ENCODE measurements at regions not wholly inside any gene's neighbourhood (a gene's known extent, or its start where the extent isn't known, plus 50 kb on each side); places are given as distances from the start of the nearest gene placed in this dataset.

DNA sequence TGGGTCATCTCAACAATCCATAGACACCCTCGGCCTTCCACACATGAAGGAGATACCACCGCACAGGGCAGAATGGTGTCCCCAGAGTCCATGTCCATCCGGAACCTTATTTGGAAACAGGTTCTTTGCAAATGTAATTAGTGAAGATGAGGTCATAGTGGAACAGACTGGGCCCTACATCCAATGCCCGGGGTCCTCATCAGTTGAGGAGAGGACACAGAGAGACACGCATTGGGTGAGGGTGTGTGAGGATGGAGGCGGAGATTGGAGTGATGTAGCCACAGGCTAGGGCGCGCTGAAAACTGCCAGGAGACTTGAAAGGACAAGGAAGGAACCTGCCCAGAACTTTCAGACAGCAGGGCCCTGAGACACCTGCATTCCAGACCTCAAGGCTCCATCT lies 169.4 kb downstream of the ENGASE start:
- H3K79me1 ChIP-seq (ENCODE audit: insufficient read depth, low read depth, low read length, poor library complexity, severe bottlenecking) = no peaks in the 10 kb centered on the region
- no peak overlapping the region for H2AK5ac ChIP-seq (ENCODE audit: insufficient read length, low read length)
- H4K8ac ChIP-seq (replicated peaks; ENCODE audit: insufficient read length, low read depth, low read length) = no peak overlapping the region
- H4K5ac ChIP-seq (ENCODE audit: insufficient read length, low read depth, low read length) = no peak overlapping the region
- H3K14ac ChIP-seq (ENCODE audit: insufficient read depth, low read length) = no peak overlapping the region
- H3K9me3 Mint-ChIP-seq = peaks cover 0 to 4% of the 10 kb centered on the region in 2 experiments; a peak in 2 of 5 replicates
- H3K4me2 ChIP-seq (ENCODE audit: insufficient read depth, insufficient read length, low read length) = no peak overlapping the region
- H3K4me3 Mint-ChIP-seq = no peak overlapping the region
- no peak for TF ChIP-seq CTCF (conservative IDR thresholded peaks at IDR 0.05)
- H2BK12ac ChIP-seq (ENCODE audit: insufficient read length, low read depth, low read length) = no peak overlapping the region
- H3K4me1 Mint-ChIP-seq = peaks cover 0 to 2% of the 10 kb centered on the region in 2 experiments; a peak in 2 of 4 replicates
- H2BK15ac ChIP-seq (ENCODE audit: low read depth, low read length) = no peak overlapping the region
- no peak overlapping the region for H3T11ph ChIP-seq (ENCODE audit: low read length)
- no peak overlapping the region for H3K18ac ChIP-seq (ENCODE audit: insufficient read length, low read depth, low read length)
- no peak overlapping the region for H3K4ac ChIP-seq (ENCODE audit: low read depth, low read length)
- DNase-seq = no peak
- H3K36me3 Mint-ChIP-seq (ENCODE audit: insufficient read depth in 1 of 3, low read depth in 3 of 3) = peaks cover 0 to 2% (median 0%) of the 10 kb centered on the region in 3 experiments; a peak in 2 of 7 replicates
- H3K23ac ChIP-seq (ENCODE audit: insufficient read length, low read depth, low read length) = no peak overlapping the region
- no peak overlapping the region for H2BK5ac ChIP-seq (ENCODE audit: insufficient read length, low read length)
- WGBS (ENCODE audit: extremely low coverage, insufficient read length, low lambda C conversion rate) = no CpG with 5 or more reads among the region's 8 CpGs
- H3K27ac ChIP-seq (ENCODE audit: insufficient read length, low read depth, low read length) = no peak overlapping the region
- H4K20me1 ChIP-seq (ENCODE audit: control insufficient read depth, insufficient read depth, insufficient read length) = no peaks in the 10 kb centered on the region
- H4K91ac ChIP-seq (ENCODE audit: insufficient read length, low read depth, low read length) = no peak overlapping the region
- H2BK120ac ChIP-seq (ENCODE audit: low read depth, low read length, poor library complexity, severe bottlenecking) = no peak overlapping the region
- no peaks in the 10 kb centered on the region for H3K9me3 ChIP-seq (ENCODE audit: control insufficient read depth, low read depth, low read length)
- peaks cover 20% of the 10 kb centered on the region for H3K27me3 Mint-ChIP-seq (ENCODE audit: low read depth)
- H3K9ac ChIP-seq (ENCODE audit: extremely low read depth, insufficient read length, low read length) = no peak overlapping the region
- H2BK20ac ChIP-seq (ENCODE audit: low read depth, low read length, poor library complexity, severe bottlenecking) = no peak overlapping the region
- H3K4me1 ChIP-seq (ENCODE audit: insufficient read depth, low read length) = no peaks in the 10 kb centered on the region
- no peak overlapping the region for H2AFZ ChIP-seq (ENCODE audit: low read length)
- no peak overlapping the region for H3K27ac Mint-ChIP-seq
- no peaks in the 10 kb centered on the region for H3K23me2 ChIP-seq (ENCODE audit: insufficient read length, low read depth, low read length, poor library complexity, severe bottlenecking)
- H3K79me2 ChIP-seq (ENCODE audit: insufficient read depth, low read length) = no peaks in the 10 kb centered on the region
- no peak overlapping the region for H3K56ac ChIP-seq (ENCODE audit: insufficient read length, low read depth, low read length)
- H3K27me3 ChIP-seq (ENCODE audit: insufficient read depth, low read length) = no peaks in the 10 kb centered on the region

Measured in H9 (cell line).